WTC11 (cell line): ENCODE measurements at regions not wholly inside any gene's neighbourhood (a gene's known extent, or its start where the extent isn't known, plus 50 kb on each side); places are given as distances from the start of the nearest gene placed in this dataset.
A peak's percentile ranks its signal among the peaks of the same experiment; 100 is the strongest.

Experiments used
- ATF1 ChIP-seq: sonication (generic); formaldehyde crosslinking; IDR thresholded peaks from 2 replicates; pipeline ENCODE4 v1.8.1; 2023; ENCODE audit warnings: mild to moderate bottlenecking, moderate library complexity, missing genetic modification reagents
- CREM ChIP-seq: sonication (generic); formaldehyde crosslinking; IDR thresholded peaks from 2 replicates; pipeline ENCODE4 v1.8.1; 2022; ENCODE audit warnings: mild to moderate bottlenecking, missing genetic modification reagents, moderate library complexity
- ELF4 ChIP-seq: sonication (generic); formaldehyde crosslinking; IDR thresholded peaks from 2 replicates; pipeline ENCODE4 v1.8.1; 2022; ENCODE audit warnings: low read depth, mild to moderate bottlenecking, moderate library complexity, missing genetic modification reagents
- ESRRA ChIP-seq: sonication (generic); formaldehyde crosslinking; IDR thresholded peaks from 2 replicates; pipeline ENCODE4 v1.8.1; 2022; ENCODE audit warnings: mild to moderate bottlenecking, missing genetic modification reagents, borderline replicate concordance
- FOXP1 ChIP-seq: sonication (generic); formaldehyde crosslinking; IDR thresholded peaks from 2 replicates; pipeline ENCODE4 v1.8.0; 2022; ENCODE audit warnings: missing genetic modification reagents, mild to moderate bottlenecking, moderate library complexity, borderline replicate concordance
- GABPB1 ChIP-seq: sonication (generic); formaldehyde crosslinking; IDR thresholded peaks from 2 replicates; pipeline ENCODE4 v1.8.1; 2023; ENCODE audit warnings: mild to moderate bottlenecking, missing genetic modification reagents
- JUN ChIP-seq: sonication (generic); formaldehyde crosslinking; IDR thresholded peaks from 2 replicates; pipeline ENCODE4 v1.8.0; 2023; ENCODE audit warnings: mild to moderate bottlenecking, missing genetic modification reagents
- NFYB ChIP-seq: sonication (generic); formaldehyde crosslinking; conservative IDR thresholded peaks from 2 replicates; pipeline ENCODE4 v1.8.0; 2022; ENCODE audit warnings: low read depth, missing genetic modification reagents
- NR2C2 ChIP-seq: sonication (generic); formaldehyde crosslinking; IDR thresholded peaks from 2 replicates; pipeline ENCODE4 v1.8.0; 2022; ENCODE audit warnings: mild to moderate bottlenecking, missing genetic modification reagents
- RORB ChIP-seq: fragments of 250-450 bp; sonication (Bioruptor Pico); IDR thresholded peaks from 2 replicates; pipeline ENCODE4 v1.9.0; 2021; ENCODE audit warnings: mild to moderate bottlenecking
- TEAD4 ChIP-seq: sonication (generic); formaldehyde crosslinking; IDR thresholded peaks from 2 replicates; pipeline ENCODE4 v1.8.0; 2022; ENCODE audit warnings: mild to moderate bottlenecking, missing genetic modification reagents
- ZNF121 ChIP-seq: sonication (generic); formaldehyde crosslinking; IDR thresholded peaks from 2 replicates; pipeline ENCODE4 v1.8.0; 2023; ENCODE audit warnings: missing genetic modification reagents
- ZNF232 ChIP-seq: sonication (generic); formaldehyde crosslinking; IDR thresholded peaks from 2 replicates; pipeline ENCODE4 v1.8.0; 2022; ENCODE audit warnings: mild to moderate bottlenecking, missing genetic modification reagents
- ZNF281 ChIP-seq: sonication (generic); formaldehyde crosslinking; IDR thresholded peaks from 2 replicates; pipeline ENCODE4 v1.8.0; 2023; ENCODE audit warnings: mild to moderate bottlenecking, missing genetic modification reagents
- ZNF396 ChIP-seq: fragments of 250-450 bp; sonication (Bioruptor Pico); IDR thresholded peaks from 2 replicates; pipeline ENCODE4 v1.8.0; 2021; ENCODE audit warnings: mild to moderate bottlenecking, moderate library complexity, borderline replicate concordance
- ZNF423 ChIP-seq: fragments of 250-450 bp; sonication (Bioruptor Pico); IDR thresholded peaks from 2 replicates; pipeline ENCODE4 v2.1.2; 2022; ENCODE audit warnings: mild to moderate bottlenecking, moderate library complexity
- ZNF671 ChIP-seq: fragments of 250-450 bp; sonication (Bioruptor Pico); IDR thresholded peaks from 2 replicates; pipeline ENCODE4 v1.8.0; 2021; ENCODE audit warnings: mild to moderate bottlenecking
- ZSCAN18 ChIP-seq: fragments of 250-450 bp; sonication (Bioruptor Pico); IDR thresholded peaks from 2 replicates; pipeline ENCODE4 v2.1.2; 2022; ENCODE audit warnings: mild to moderate bottlenecking, moderate library complexity
- TF ChIP-seq, protein P1 (sequence below): sonication (generic); formaldehyde crosslinking; IDR thresholded peaks from 2 replicates; pipeline ENCODE4 v1.8.1; 2023; ENCODE audit warnings: mild to moderate bottlenecking, missing genetic modification reagents, moderate library complexity
- TF ChIP-seq, protein P2 (sequence below): sonication (generic); formaldehyde crosslinking; IDR thresholded peaks from 2 replicates; pipeline ENCODE4 v1.8.0; 2023; ENCODE audit warnings: missing genetic modification reagents
- TF ChIP-seq, protein P3 (sequence below): sonication (generic); formaldehyde crosslinking; IDR thresholded peaks from 2 replicates; pipeline ENCODE4 v1.8.0; 2022; ENCODE audit warnings: missing genetic modification reagents
- TF ChIP-seq, protein P4 (sequence below): fragments of 250-450 bp; sonication (Bioruptor Pico); IDR thresholded peaks from 2 replicates; pipeline ENCODE4 v1.9.0; 2021; ENCODE audit warnings: mild to moderate bottlenecking
- TF ChIP-seq, protein P5 (sequence below): fragments of 200-600 bp; IDR thresholded peaks from 2 replicates; pipeline ENCODE4 v1.8.0; 2022; ENCODE audit warnings: antibody characterized with exemption
- TF ChIP-seq, protein P6 (sequence below): sonication (generic); formaldehyde crosslinking; IDR thresholded peaks from 2 replicates; pipeline ENCODE4 v1.8.1; 2022; ENCODE audit warnings: low read depth, missing genetic modification reagents, borderline replicate concordance

DNA sequence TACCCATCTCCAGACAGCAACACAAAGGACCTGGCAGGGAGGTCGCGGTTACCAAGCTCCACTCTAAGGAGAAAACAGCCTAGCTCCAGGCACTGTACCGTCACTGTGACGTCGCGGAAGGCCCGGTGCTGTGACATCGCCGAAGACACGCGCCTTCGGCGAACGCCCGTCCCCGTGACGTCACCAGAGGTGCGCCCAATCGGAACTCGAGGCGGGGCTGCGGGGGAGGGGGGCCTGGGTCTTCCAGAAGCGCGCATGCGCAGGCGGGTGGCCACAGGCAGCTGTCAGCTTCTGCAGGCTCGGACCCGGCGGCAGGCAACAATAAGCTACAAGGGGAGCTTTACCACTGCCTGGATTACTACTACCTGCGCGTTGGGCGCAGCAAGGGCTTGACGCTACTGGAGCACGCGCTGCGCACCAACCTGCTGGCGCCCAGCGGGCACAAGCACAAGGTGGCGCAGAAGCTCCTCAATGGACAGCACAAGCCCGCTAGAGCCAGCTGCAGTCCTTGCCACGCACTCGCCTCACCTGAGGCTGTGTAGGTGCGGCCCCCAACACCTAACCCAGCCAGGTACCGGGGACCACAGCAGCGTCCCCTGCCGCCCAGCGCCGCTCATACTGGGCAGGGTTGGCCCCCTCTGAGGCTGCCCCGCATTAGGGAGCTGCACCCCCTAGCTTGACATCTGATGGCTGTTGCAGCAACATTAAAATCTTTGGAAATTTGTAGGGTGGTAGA is 208.4 kb downstream of the TPST1 start (continued):
- TF ChIP-seq ATF1 (CRISPR knock-in tag) (peak; percentile 97), GABPB1 (CRISPR knock-in tag) (no peak), FOXP1 (CRISPR knock-in tag) (peak; percentile 97), TEAD4 (peak; percentile 74; the same call in 1 of the 2 replicates), ZSCAN18 (no peak), ZNF232 (CRISPR knock-in tag) (peak; percentile 98), JUN (peak; percentile 96), ZNF281 (CRISPR knock-in tag) (peak; percentile 99), NFYB (CRISPR knock-in tag) (peak; percentile 89), ELF4 (CRISPR knock-in tag) (0 out of 2 replicates have a peak, but pooled peaks have one; percentile 48), CREM (CRISPR knock-in tag) (peak; percentile 96), ESRRA (CRISPR knock-in tag) (peak; percentile 94), ZNF423 (CRISPR knock-in tag) (no peak), ZNF671 (CRISPR knock-in tag) (no peak), NR2C2 (no peak; the same call in 1 of the 2 replicates), RORB (CRISPR knock-in tag) (no peak), ZNF396 (no peak), ZNF121 (CRISPR knock-in tag) (peak; percentile 91)
- TF ChIP-seq, protein P1, sequence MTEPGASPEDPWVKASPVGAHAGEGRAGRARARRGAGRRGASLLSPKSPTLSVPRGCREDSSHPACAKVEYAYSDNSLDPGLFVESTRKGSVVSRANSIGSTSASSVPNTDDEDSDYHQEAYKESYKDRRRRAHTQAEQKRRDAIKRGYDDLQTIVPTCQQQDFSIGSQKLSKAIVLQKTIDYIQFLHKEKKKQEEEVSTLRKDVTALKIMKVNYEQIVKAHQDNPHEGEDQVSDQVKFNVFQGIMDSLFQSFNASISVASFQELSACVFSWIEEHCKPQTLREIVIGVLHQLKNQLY (CRISPR knock-in tag), result no peak
- TF ChIP-seq, protein P2, sequence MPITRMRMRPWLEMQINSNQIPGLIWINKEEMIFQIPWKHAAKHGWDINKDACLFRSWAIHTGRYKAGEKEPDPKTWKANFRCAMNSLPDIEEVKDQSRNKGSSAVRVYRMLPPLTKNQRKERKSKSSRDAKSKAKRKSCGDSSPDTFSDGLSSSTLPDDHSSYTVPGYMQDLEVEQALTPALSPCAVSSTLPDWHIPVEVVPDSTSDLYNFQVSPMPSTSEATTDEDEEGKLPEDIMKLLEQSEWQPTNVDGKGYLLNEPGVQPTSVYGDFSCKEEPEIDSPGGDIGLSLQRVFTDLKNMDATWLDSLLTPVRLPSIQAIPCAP (CRISPR knock-in tag), result peak; percentile 97
- TF ChIP-seq, protein P3, sequence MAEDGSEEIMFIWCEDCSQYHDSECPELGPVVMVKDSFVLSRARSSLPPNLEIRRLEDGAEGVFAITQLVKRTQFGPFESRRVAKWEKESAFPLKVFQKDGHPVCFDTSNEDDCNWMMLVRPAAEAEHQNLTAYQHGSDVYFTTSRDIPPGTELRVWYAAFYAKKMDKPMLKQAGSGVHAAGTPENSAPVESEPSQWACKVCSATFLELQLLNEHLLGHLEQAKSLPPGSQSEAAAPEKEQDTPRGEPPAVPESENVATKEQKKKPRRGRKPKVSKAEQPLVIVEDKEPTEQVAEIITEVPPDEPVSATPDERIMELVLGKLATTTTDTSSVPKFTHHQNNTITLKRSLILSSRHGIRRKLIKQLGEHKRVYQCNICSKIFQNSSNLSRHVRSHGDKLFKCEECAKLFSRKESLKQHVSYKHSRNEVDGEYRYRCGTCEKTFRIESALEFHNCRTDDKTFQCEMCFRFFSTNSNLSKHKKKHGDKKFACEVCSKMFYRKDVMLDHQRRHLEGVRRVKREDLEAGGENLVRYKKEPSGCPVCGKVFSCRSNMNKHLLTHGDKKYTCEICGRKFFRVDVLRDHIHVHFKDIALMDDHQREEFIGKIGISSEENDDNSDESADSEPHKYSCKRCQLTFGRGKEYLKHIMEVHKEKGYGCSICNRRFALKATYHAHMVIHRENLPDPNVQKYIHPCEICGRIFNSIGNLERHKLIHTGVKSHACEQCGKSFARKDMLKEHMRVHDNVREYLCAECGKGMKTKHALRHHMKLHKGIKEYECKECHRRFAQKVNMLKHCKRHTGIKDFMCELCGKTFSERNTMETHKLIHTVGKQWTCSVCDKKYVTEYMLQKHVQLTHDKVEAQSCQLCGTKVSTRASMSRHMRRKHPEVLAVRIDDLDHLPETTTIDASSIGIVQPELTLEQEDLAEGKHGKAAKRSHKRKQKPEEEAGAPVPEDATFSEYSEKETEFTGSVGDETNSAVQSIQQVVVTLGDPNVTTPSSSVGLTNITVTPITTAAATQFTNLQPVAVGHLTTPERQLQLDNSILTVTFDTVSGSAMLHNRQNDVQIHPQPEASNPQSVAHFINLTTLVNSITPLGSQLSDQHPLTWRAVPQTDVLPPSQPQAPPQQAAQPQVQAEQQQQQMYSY (CRISPR knock-in tag), result peak; percentile 31; the same call in 1 of the 2 replicates
- TF ChIP-seq, protein P4, sequence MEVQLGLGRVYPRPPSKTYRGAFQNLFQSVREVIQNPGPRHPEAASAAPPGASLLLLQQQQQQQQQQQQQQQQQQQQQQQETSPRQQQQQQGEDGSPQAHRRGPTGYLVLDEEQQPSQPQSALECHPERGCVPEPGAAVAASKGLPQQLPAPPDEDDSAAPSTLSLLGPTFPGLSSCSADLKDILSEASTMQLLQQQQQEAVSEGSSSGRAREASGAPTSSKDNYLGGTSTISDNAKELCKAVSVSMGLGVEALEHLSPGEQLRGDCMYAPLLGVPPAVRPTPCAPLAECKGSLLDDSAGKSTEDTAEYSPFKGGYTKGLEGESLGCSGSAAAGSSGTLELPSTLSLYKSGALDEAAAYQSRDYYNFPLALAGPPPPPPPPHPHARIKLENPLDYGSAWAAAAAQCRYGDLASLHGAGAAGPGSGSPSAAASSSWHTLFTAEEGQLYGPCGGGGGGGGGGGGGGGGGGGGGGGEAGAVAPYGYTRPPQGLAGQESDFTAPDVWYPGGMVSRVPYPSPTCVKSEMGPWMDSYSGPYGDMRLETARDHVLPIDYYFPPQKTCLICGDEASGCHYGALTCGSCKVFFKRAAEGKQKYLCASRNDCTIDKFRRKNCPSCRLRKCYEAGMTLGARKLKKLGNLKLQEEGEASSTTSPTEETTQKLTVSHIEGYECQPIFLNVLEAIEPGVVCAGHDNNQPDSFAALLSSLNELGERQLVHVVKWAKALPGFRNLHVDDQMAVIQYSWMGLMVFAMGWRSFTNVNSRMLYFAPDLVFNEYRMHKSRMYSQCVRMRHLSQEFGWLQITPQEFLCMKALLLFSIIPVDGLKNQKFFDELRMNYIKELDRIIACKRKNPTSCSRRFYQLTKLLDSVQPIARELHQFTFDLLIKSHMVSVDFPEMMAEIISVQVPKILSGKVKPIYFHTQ (CRISPR knock-in tag), result no peak
- TF ChIP-seq, protein P5, sequence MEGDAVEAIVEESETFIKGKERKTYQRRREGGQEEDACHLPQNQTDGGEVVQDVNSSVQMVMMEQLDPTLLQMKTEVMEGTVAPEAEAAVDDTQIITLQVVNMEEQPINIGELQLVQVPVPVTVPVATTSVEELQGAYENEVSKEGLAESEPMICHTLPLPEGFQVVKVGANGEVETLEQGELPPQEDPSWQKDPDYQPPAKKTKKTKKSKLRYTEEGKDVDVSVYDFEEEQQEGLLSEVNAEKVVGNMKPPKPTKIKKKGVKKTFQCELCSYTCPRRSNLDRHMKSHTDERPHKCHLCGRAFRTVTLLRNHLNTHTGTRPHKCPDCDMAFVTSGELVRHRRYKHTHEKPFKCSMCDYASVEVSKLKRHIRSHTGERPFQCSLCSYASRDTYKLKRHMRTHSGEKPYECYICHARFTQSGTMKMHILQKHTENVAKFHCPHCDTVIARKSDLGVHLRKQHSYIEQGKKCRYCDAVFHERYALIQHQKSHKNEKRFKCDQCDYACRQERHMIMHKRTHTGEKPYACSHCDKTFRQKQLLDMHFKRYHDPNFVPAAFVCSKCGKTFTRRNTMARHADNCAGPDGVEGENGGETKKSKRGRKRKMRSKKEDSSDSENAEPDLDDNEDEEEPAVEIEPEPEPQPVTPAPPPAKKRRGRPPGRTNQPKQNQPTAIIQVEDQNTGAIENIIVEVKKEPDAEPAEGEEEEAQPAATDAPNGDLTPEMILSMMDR, result peak; percentile 22; the same call in 1 of the 2 replicates
- TF ChIP-seq, protein P6, sequence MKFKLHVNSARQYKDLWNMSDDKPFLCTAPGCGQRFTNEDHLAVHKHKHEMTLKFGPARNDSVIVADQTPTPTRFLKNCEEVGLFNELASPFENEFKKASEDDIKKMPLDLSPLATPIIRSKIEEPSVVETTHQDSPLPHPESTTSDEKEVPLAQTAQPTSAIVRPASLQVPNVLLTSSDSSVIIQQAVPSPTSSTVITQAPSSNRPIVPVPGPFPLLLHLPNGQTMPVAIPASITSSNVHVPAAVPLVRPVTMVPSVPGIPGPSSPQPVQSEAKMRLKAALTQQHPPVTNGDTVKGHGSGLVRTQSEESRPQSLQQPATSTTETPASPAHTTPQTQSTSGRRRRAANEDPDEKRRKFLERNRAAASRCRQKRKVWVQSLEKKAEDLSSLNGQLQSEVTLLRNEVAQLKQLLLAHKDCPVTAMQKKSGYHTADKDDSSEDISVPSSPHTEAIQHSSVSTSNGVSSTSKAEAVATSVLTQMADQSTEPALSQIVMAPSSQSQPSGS (CRISPR knock-in tag), result 0 out of 2 replicates have a peak, but pooled peaks have one; percentile 67
- TF ChIP-seq, all 79 proteins: peak for 48
